T-helper 1 cell treated with Interleukin-12 subunit alpha and Interleukin-12 subunit beta and Interleukin-4 antibody, amounts not matched to agents 30 ng/mL and 1 ng/mL, for 36 hours (primary cell): ENCODE measurements at regions not wholly inside any gene's neighbourhood (a gene's known extent, or its start where the extent isn't known, plus 50 kb on each side); places are given as distances from the start of the nearest gene placed in this dataset.
"Not testable (repeated sequence)": the region's sequence is repeated elsewhere in the genome, so short reads cannot be mapped to it uniquely, and the experiment has no call there.

Source experiments
- intact Hi-C: fragments of 100-400 bp; cut with micrococcal nuclease; formaldehyde crosslinking; loops from one replicate; pipeline ENCODE4 v1.15.1; 2024

- intact Hi-C loops, result loop anchor here (10.0 kb wide), 1 partner anchor 50 kb away; no protein-coding TSS in a partner anchor
These were observed 962.1 kb downstream of the KCNJ18 start for GRCh38 chr17:22654447-22654846.

- intact Hi-C loops, result no loop called here
These were observed 977.4 kb downstream of the KCNJ18 start for GRCh38 chr17:22669721-22670120.

GRCh38 chr17:22671110-22671509, 978.8 kb downstream of the KCNJ18 start:
- intact Hi-C loops, result no loop called here

- intact Hi-C loops, result no loop called here
These were observed 999.9 kb downstream of the KCNJ18 start for GRCh38 chr17:22692066-22692805.

GRCh38 chr17:22692806-22693171, 1000.5 kb downstream of the KCNJ18 start:
- intact Hi-C loops, result no loop called here

GRCh38 chr17:22694362-22695227, 1002.3 kb downstream of the KCNJ18 start:
- intact Hi-C loops, result no loop called here

GRCh38 chr17:22695228-22695619, 1002.9 kb downstream of the KCNJ18 start:
- intact Hi-C loops, result no loop called here

- intact Hi-C loops, result loop anchor here (10.0 kb wide), 1 partner anchor 48 kb away; no protein-coding TSS in a partner anchor
These were observed 1010.9 kb downstream of the KCNJ18 start for GRCh38 chr17:22703204-22703603.

- intact Hi-C loops, result loop anchor here (10.0 kb wide), 1 partner anchor 49 kb away; no protein-coding TSS in a partner anchor
These were observed 1011.6 kb downstream of the KCNJ18 start for GRCh38 chr17:22703786-22704441.

- intact Hi-C loops, result loop anchor here (10.0 kb wide), 1 partner anchor 50 kb away; no protein-coding TSS in a partner anchor
These were observed 1012.4 kb downstream of the KCNJ18 start for GRCh38 chr17:22704674-22705073.

GRCh38 chr17:22707626-22708025, 1015.3 kb downstream of the KCNJ18 start:
- intact Hi-C loops, result loop anchor here (10.0 kb wide), 1 partner anchor 53 kb away; no protein-coding TSS in a partner anchor

- intact Hi-C loops, result no loop called here
These were observed 1024.9 kb downstream of the KCNJ18 start for GRCh38 chr17:22717211-22717610.

- intact Hi-C loops, result no loop called here
These were observed 1026.4 kb downstream of the KCNJ18 start for GRCh38 chr17:22718689-22719088.

GRCh38 chr17:22741066-22741465, 1048.7 kb downstream of the KCNJ18 start:
- intact Hi-C loops, result not testable (repeated sequence)
